H9 (cell line): ENCODE measurements at regions not wholly inside any gene's neighbourhood (a gene's known extent, or its start where the extent isn't known, plus 50 kb on each side); places are given as distances from the start of the nearest gene placed in this dataset.

Experiments used
- DNase-seq: peaks from one replicate; pipeline ENCODE4 v3.0.0-alpha.2; 2017
- H2AFZ ChIP-seq: one replicate; pipeline ENCODE4 v1.6.1; 2013; ENCODE audit warnings: mild to moderate bottlenecking, low read length, control low read depth, moderate library complexity
- H2AK5ac ChIP-seq: 2 replicates; pipeline ENCODE4 v1.6.1; 2013; ENCODE audit warnings: low read length, control low read depth, mixed read lengths; ENCODE audit not compliant: insufficient read length
- H2BK120ac ChIP-seq: one replicate; pipeline ENCODE4 v1.6.1; 2013; ENCODE audit warnings: low read depth, mild to moderate bottlenecking, low read length, control low read depth, inconsistent platforms; ENCODE audit not compliant: poor library complexity, severe bottlenecking
- H2BK12ac ChIP-seq: 2 replicates; pipeline ENCODE4 v1.6.1; 2013; ENCODE audit warnings: low read length, control low read depth, mixed read lengths, low read depth; ENCODE audit not compliant: insufficient read length
- H2BK15ac ChIP-seq: 2 replicates; pipeline ENCODE4 v1.6.1; 2013; ENCODE audit warnings: low read depth, low read length, control low read depth
- H2BK20ac ChIP-seq: one replicate; pipeline ENCODE4 v1.6.1; 2013; ENCODE audit warnings: low read depth, mild to moderate bottlenecking, low read length, control low read depth, inconsistent platforms; ENCODE audit not compliant: poor library complexity, severe bottlenecking
- H2BK5ac ChIP-seq: 2 replicates; pipeline ENCODE4 v1.6.1; 2013; ENCODE audit warnings: low read length, control low read depth, mixed read lengths; ENCODE audit not compliant: insufficient read length
- H3K14ac ChIP-seq: 2 replicates; pipeline ENCODE4 v1.6.1; 2013; ENCODE audit warnings: low read length, control low read depth; ENCODE audit not compliant: insufficient read depth
- H3K18ac ChIP-seq: 2 replicates; pipeline ENCODE4 v1.6.1; 2013; ENCODE audit warnings: low read depth, mild to moderate bottlenecking, mixed read lengths, low read length, control low read depth; ENCODE audit not compliant: insufficient read length
- H3K23ac ChIP-seq: 2 replicates; pipeline ENCODE4 v1.6.1; 2013; ENCODE audit warnings: low read length, control low read depth, mixed read lengths, low read depth; ENCODE audit not compliant: insufficient read length
- H3K23me2 ChIP-seq: 2 replicates; pipeline ENCODE4 v1.6.1; 2013; ENCODE audit warnings: low read depth, mild to moderate bottlenecking, mixed read lengths, low read length, control low read depth; ENCODE audit not compliant: insufficient read length, poor library complexity, severe bottlenecking
- H3K27ac ChIP-seq: 2 replicates; pipeline ENCODE4 v1.5.1; 2013; ENCODE audit warnings: low read length, control low read depth, mixed read lengths, low read depth; ENCODE audit not compliant: insufficient read length
- H3K27me3 ChIP-seq: 2 replicates; pipeline ENCODE4 v1.6.1; 2013; ENCODE audit warnings: low read length, control low read depth, inconsistent platforms; ENCODE audit not compliant: insufficient read depth
- H3K4ac ChIP-seq: 2 replicates; pipeline ENCODE4 v1.6.1; 2013; ENCODE audit warnings: low read depth, mild to moderate bottlenecking, control low read depth, inconsistent platforms, low read length, moderate library complexity
- H3K4me1 ChIP-seq: 2 replicates; pipeline ENCODE4 v1.6.1; 2013; ENCODE audit warnings: low read length, control low read depth, inconsistent platforms; ENCODE audit not compliant: insufficient read depth
- H3K4me2 ChIP-seq: 2 replicates; pipeline ENCODE4 v1.6.1; 2013; ENCODE audit warnings: low read length, control low read depth, mixed read lengths; ENCODE audit not compliant: insufficient read length, insufficient read depth
- H3K56ac ChIP-seq: 2 replicates; pipeline ENCODE4 v1.6.1; 2013; ENCODE audit warnings: low read depth, mild to moderate bottlenecking, mixed read lengths, low read length, control low read depth; ENCODE audit not compliant: insufficient read length
- H3K79me1 ChIP-seq: 2 replicates; pipeline ENCODE4 v1.6.1; 2013; ENCODE audit warnings: low read depth, mild to moderate bottlenecking, moderate library complexity, low read length, control low read depth, inconsistent platforms; ENCODE audit not compliant: insufficient read depth, poor library complexity, severe bottlenecking
- H3K79me2 ChIP-seq: 2 replicates; pipeline ENCODE4 v1.6.1; 2013; ENCODE audit warnings: low read length, control low read depth, inconsistent platforms; ENCODE audit not compliant: insufficient read depth
- H3K9ac ChIP-seq: 2 replicates; pipeline ENCODE4 v1.6.1; 2013; ENCODE audit warnings: low read length, control low read depth, mixed read lengths; ENCODE audit not compliant: insufficient read length; ENCODE audit errors: extremely low read depth
- H3K9me3 ChIP-seq: one replicate; pipeline ENCODE4 v1.6.1; 2013; ENCODE audit warnings: low read depth, low read length, inconsistent platforms; ENCODE audit not compliant: control insufficient read depth
- H3T11ph ChIP-seq: one replicate; pipeline ENCODE4 v1.6.1; 2013; ENCODE audit warnings: mild to moderate bottlenecking, low read length, control low read depth, inconsistent platforms
- H4K20me1 ChIP-seq: one replicate; pipeline ENCODE4 v1.6.1; 2013; ENCODE audit not compliant: control insufficient read depth, insufficient read length, insufficient read depth
- H4K5ac ChIP-seq: 2 replicates; pipeline ENCODE4 v1.6.1; 2013; ENCODE audit warnings: low read depth, mild to moderate bottlenecking, mixed read lengths, low read length, control low read depth; ENCODE audit not compliant: insufficient read length
- H4K8ac ChIP-seq: replicated peaks from 2 replicates; pipeline ENCODE4 v1.6.1; 2013; ENCODE audit warnings: low read length, control low read depth, mixed read lengths, low read depth; ENCODE audit not compliant: insufficient read length
- H4K91ac ChIP-seq: 2 replicates; pipeline ENCODE4 v1.6.1; 2013; ENCODE audit warnings: low read depth, mild to moderate bottlenecking, moderate library complexity, mixed read lengths, low read length, control low read depth; ENCODE audit not compliant: insufficient read length
- H3K27ac Mint-ChIP-seq, 3 experiments: 2 replicates in 2 of 3; 3 replicates in 1 of 3; pipeline ENCODE4 v1.8.0; 2020 to 2021; ENCODE audit warnings: mixed read lengths in 3 of 3, mild to moderate bottlenecking in 1 of 3, moderate library complexity in 1 of 3
- H3K27me3 Mint-ChIP-seq: 2 replicates; pipeline ENCODE4 v1.8.0; 2021; ENCODE audit warnings: low read depth, mild to moderate bottlenecking, moderate library complexity, mixed read lengths
- H3K36me3 Mint-ChIP-seq, 3 experiments: 2 replicates in 2 of 3; 3 replicates in 1 of 3; pipeline ENCODE4 v1.8.0; 2020 to 2021; ENCODE audit warnings: low read depth in 3 of 3, mixed read lengths in 3 of 3; ENCODE audit not compliant: insufficient read depth in 1 of 3
- H3K4me1 Mint-ChIP-seq, 2 experiments: 2 replicates each; pipeline ENCODE4 v1.8.0; 2020; ENCODE audit warnings: mixed read lengths in 2 of 2
- H3K4me3 Mint-ChIP-seq, 2 experiments: 2 replicates in 1 of 2; 3 replicates in 1 of 2; pipeline ENCODE4 v1.8.0; 2020 to 2021; ENCODE audit warnings: mild to moderate bottlenecking in 2 of 2, mixed read lengths in 2 of 2, moderate library complexity in 1 of 2
- H3K9me3 Mint-ChIP-seq, 2 experiments: 2 replicates in 1 of 2; 3 replicates in 1 of 2; pipeline ENCODE4 v1.8.0; 2020; ENCODE audit warnings: mild to moderate bottlenecking in 2 of 2, mixed read lengths in 2 of 2, moderate library complexity in 1 of 2
- WGBS: extraction: QIAGEN DNeasy Blood & Tissue Kit; methylation state at CpG from one replicate; pipeline ENCODE4 v1.1.7; 2013; ENCODE audit warnings: missing lambda C conversion rate, low lambda C conversion rate, mixed read lengths; ENCODE audit not compliant: insufficient read length; ENCODE audit errors: extremely low coverage; 5-methylcytosine and 5-hydroxymethylcytosine counted together
- TF ChIP-seq, protein P1 (sequence below): fragments of 200-600 bp; sonication (generic); conservative IDR thresholded peaks from 3 replicates; pipeline ENCODE4 v1.8.0; 2021; ENCODE audit warnings: antibody characterized with exemption, mild to moderate bottlenecking

DNA sequence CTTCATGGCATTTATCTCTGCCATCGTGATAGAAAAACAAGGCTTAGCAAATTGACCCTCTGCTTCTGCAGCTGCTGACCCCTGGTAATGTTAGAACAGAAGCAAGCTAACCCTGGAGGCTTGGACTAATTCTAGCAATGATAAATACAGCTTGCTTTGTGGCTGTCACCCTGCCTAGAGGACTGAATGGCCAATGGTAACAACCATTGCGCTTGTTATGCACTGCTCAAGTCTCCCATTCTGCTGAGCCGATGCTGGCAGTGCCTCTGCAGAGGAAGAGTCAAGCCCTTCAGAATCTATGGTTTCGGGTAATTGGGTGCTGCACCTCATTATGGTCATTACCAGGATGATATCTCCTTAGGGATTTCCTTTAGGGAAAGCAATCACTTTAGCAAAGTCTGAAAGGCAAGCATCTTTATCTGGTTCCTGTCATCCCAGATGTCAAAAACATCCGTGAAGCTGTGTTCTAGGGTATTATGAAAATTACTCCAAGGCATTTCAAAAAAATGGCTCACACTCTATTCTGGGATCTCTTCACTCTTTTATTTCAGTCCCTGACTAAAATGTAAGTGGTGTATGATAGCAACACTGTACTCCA lies 186.8 kb upstream of the DLGAP1 start:
- no peaks in the 10 kb centered on the region for H3K9me3 Mint-ChIP-seq
- Histone ChIP-seq H3K9me3 (no peaks in the 10 kb centered on the region), H2BK20ac (no peak overlapping the region), H2BK120ac (no peak overlapping the region), H3K4ac (no peak overlapping the region), H3K23me2 (no peaks in the 10 kb centered on the region), H3K79me1 (no peaks in the 10 kb centered on the region), H2BK5ac (no peak overlapping the region), H2AFZ (no peak overlapping the region), H3K79me2 (no peaks in the 10 kb centered on the region), H3K27ac (no peak overlapping the region), H2BK15ac (no peak overlapping the region), H4K91ac (no peak overlapping the region), H2AK5ac (no peak overlapping the region), H3K4me2 (no peak overlapping the region), H3K27me3 (no peaks in the 10 kb centered on the region), H3K9ac (no peak overlapping the region), H3K23ac (no peak overlapping the region), H3K14ac (no peak overlapping the region), H3K4me1 (no peaks in the 10 kb centered on the region), H2BK12ac (no peak overlapping the region), H3T11ph (no peak overlapping the region), H4K5ac (no peak overlapping the region), H4K20me1 (no peaks in the 10 kb centered on the region), H3K56ac (no peak overlapping the region), H3K18ac (no peak overlapping the region), H4K8ac (no peak overlapping the region)
- H3K27me3 Mint-ChIP-seq = no peaks in the 10 kb centered on the region; the same call in 1 of the 2 replicates
- no peak overlapping the region for H3K4me3 Mint-ChIP-seq
- DNase-seq = no peak
- H3K4me1 Mint-ChIP-seq = peaks cover 10 to 12% of the 10 kb centered on the region in 2 experiments
- H3K27ac Mint-ChIP-seq = no peak overlapping the region
- H3K36me3 Mint-ChIP-seq = no peaks in the 10 kb centered on the region
- TF ChIP-seq, protein P1, sequence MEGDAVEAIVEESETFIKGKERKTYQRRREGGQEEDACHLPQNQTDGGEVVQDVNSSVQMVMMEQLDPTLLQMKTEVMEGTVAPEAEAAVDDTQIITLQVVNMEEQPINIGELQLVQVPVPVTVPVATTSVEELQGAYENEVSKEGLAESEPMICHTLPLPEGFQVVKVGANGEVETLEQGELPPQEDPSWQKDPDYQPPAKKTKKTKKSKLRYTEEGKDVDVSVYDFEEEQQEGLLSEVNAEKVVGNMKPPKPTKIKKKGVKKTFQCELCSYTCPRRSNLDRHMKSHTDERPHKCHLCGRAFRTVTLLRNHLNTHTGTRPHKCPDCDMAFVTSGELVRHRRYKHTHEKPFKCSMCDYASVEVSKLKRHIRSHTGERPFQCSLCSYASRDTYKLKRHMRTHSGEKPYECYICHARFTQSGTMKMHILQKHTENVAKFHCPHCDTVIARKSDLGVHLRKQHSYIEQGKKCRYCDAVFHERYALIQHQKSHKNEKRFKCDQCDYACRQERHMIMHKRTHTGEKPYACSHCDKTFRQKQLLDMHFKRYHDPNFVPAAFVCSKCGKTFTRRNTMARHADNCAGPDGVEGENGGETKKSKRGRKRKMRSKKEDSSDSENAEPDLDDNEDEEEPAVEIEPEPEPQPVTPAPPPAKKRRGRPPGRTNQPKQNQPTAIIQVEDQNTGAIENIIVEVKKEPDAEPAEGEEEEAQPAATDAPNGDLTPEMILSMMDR = no peak
- WGBS = no CpG with 5 or more reads among the region's 5 CpGs
